ENCODE measurements at regions not wholly inside any gene's neighbourhood (a gene's known extent, or its start where the extent isn't known, plus 50 kb on each side); places are given as distances from the start of the nearest gene placed in this dataset.

DNA sequence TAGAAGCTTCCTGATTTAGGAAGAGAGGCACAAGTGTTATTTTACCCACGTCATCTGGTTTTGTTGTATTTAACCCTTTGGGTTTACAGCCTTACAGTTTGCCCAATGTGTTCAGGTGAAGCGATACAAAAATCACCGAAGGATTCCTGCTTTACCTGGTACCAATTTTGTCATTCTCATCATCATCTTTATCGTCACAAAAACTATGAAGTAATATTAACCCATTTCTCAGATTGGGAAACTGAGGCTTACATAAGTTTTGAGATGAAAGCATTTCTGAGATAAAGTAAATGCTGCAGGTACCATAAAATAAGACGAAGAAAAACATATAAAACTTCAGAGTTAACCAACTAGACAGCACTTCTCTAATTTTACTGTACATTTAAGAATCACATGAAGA, 370.6 kb upstream of the OR4E1 start:
- TF ChIP-seq EZH2phosphoT487 (IDR thresholded peaks at IDR 0.05; ENCODE audit: insufficient read depth, low read depth) (no peak), EZH2 (IDR thresholded peaks at IDR 0.05; ENCODE audit: insufficient read depth, poor library complexity, severe bottlenecking) (no peak)

Data from GM23248 (cell line).